ENCODE measurements at regions not wholly inside any gene's neighbourhood (a gene's known extent, or its start where the extent isn't known, plus 50 kb on each side); places are given as distances from the start of the nearest gene placed in this dataset.

GRCh38 chr5:110956913-110957813 is 114.3 kb upstream of the TSLP start:
- Histone ChIP-seq H3K9ac (ENCODE audit: insufficient read depth in 1 of 2, low read length in 2 of 2) (no peak overlapping the region), H3K4me3 (no peak overlapping the region), H3K27ac (ENCODE audit: low read depth in 1 of 2, low read length in 1 of 2) (no peak overlapping the region), H3K36me3 (ENCODE audit: control insufficient read depth in 4 of 4, insufficient read depth in 4 of 4, low read length in 4 of 4) (no peaks in the 10 kb centered on the region), H3K4me1 (ENCODE audit: control insufficient read depth in 5 of 5, insufficient read depth in 5 of 5, low read length in 5 of 5) (no peaks in the 10 kb centered on the region), H3K27me3 (ENCODE audit: control insufficient read depth in 3 of 3, insufficient read depth in 3 of 3, low read length in 2 of 3) (no peaks in the 10 kb centered on the region), H3K9me3 (ENCODE audit: control insufficient read depth in 4 of 4, insufficient read depth in 3 of 4, low read length in 3 of 4) (no peaks in the 10 kb centered on the region)
- ATAC-seq (ENCODE audit: insufficient read depth, low FRiP score) (no peak), DNase-seq (no peak)
- TF ChIP-seq CTCF (IDR thresholded peaks at IDR 0.05; ENCODE audit: control extremely low read depth, extremely low read depth): no peak
- WGBS, 2 donors: 73 to 86% methylated on average over 12 of the region's 12 CpGs

DNA sequence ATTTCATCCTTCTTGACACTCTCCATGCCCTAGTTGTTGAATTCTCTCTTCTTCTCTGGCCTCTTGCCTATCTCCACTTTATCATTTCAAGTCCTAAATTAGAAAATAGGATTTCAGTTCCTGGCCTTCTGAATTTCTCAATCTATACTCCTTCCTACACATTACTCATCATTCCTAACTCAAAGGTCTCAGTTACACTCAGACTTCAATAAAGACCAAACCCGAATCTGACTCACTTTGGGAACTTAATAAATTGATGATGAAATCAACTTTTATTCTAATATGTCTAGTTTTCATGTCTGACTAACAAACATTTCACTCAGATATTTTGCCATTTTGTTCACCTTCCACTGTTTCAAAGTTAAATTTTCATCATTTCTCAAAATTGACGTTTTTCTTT is 113.6 kb upstream of the TSLP start:
- Histone ChIP-seq H3K27me3 (ENCODE audit: control insufficient read depth in 3 of 3, insufficient read depth in 3 of 3, low read length in 2 of 3) (no peaks in the 10 kb centered on the region), H3K9ac (ENCODE audit: insufficient read depth in 1 of 2, low read length in 2 of 2) (no peak overlapping the region), H3K36me3 (ENCODE audit: control insufficient read depth in 4 of 4, insufficient read depth in 4 of 4, low read length in 4 of 4) (no peaks in the 10 kb centered on the region), H3K4me3 (no peak overlapping the region), H3K27ac (ENCODE audit: low read depth in 1 of 2, low read length in 1 of 2) (no peak overlapping the region), H3K9me3 (ENCODE audit: control insufficient read depth in 4 of 4, insufficient read depth in 3 of 4, low read length in 3 of 4) (no peaks in the 10 kb centered on the region), H3K4me1 (ENCODE audit: control insufficient read depth in 5 of 5, insufficient read depth in 5 of 5, low read length in 5 of 5) (no peaks in the 10 kb centered on the region)
- WGBS, 2 donors: 75% methylated on average over 2 of the region's 2 CpGs
- ATAC-seq (ENCODE audit: insufficient read depth, low FRiP score): no peak
- DNase-seq: no peak
- TF ChIP-seq CTCF (IDR thresholded peaks at IDR 0.05; ENCODE audit: control extremely low read depth, extremely low read depth): no peak

GRCh38 chr5:110963495-110963894 is 108.0 kb upstream of the TSLP start:
- Histone ChIP-seq H3K4me3 (no peak overlapping the region), H3K4me1 (ENCODE audit: control insufficient read depth in 5 of 5, insufficient read depth in 5 of 5, low read length in 5 of 5) (no peaks in the 10 kb centered on the region), H3K36me3 (ENCODE audit: control insufficient read depth in 4 of 4, insufficient read depth in 4 of 4, low read length in 4 of 4) (no peaks in the 10 kb centered on the region), H3K9me3 (ENCODE audit: control insufficient read depth in 4 of 4, insufficient read depth in 3 of 4, low read length in 3 of 4) (no peaks in the 10 kb centered on the region), H3K27me3 (ENCODE audit: control insufficient read depth in 3 of 3, insufficient read depth in 3 of 3, low read length in 2 of 3) (no peaks in the 10 kb centered on the region), H3K9ac (ENCODE audit: insufficient read depth in 1 of 2, low read length in 2 of 2) (no peak overlapping the region), H3K27ac (ENCODE audit: low read depth in 1 of 2, low read length in 1 of 2) (no peak overlapping the region)
- ATAC-seq (ENCODE audit: insufficient read depth, low FRiP score): no peak
- DNase-seq: no peak
- WGBS, 2 donors: 76 to 84% methylated on average over 3 of the region's 3 CpGs
- no peak for TF ChIP-seq CTCF (IDR thresholded peaks at IDR 0.05; ENCODE audit: control extremely low read depth, extremely low read depth)
